HepG2 (cell line): ENCODE measurements at regions not wholly inside any gene's neighbourhood (a gene's known extent, or its start where the extent isn't known, plus 50 kb on each side); places are given as distances from the start of the nearest gene placed in this dataset.

Source experiments
- ATF7-NPFF ChIP-seq: sonication (generic); formaldehyde crosslinking; IDR thresholded peaks from 2 replicates; pipeline ENCODE4 v1.8.1; 2023; ENCODE audit warnings: mild to moderate bottlenecking, low read depth, missing genetic modification reagents, moderate library complexity
- DRAP1 ChIP-seq: IDR thresholded peaks from 2 replicates; pipeline ENCODE4 v1.6.1; 2016; ENCODE audit warnings: missing genetic modification reagents, missing compliant biosample characterization
- E2F2 ChIP-seq: sonication (generic); formaldehyde crosslinking; IDR thresholded peaks from 2 replicates; pipeline ENCODE4 v1.4.0; 2020; ENCODE audit warnings: missing genetic modification reagents, borderline replicate concordance
- EZH2 ChIP-seq: conservative IDR thresholded peaks from 2 replicates; pipeline ENCODE4 v1.6.1; 2012; ENCODE audit warnings: mild to moderate bottlenecking, low read depth, low read length, moderate library complexity
- HOXA9 ChIP-seq: sonication (generic); formaldehyde crosslinking; IDR thresholded peaks from 2 replicates; pipeline ENCODE4 v1.8.1; 2022; ENCODE audit warnings: missing genetic modification reagents, mild to moderate bottlenecking, moderate library complexity, borderline replicate concordance
- JARID2 ChIP-seq: sonication (generic); formaldehyde crosslinking; IDR thresholded peaks from 2 replicates; pipeline ENCODE4 v1.8.1; 2023; ENCODE audit warnings: missing genetic modification reagents, inconsistent platforms; ENCODE audit not compliant: insufficient replicate concordance
- MAZ ChIP-seq, 2 experiments: sonication (generic) in 1 of 2; formaldehyde crosslinking in 1 of 2; IDR thresholded peaks; 2 replicates each; pipeline versions ENCODE4 v1.5.0 to v1.6.1; 2012 to 2020; ENCODE audit warnings: low read depth in 2 of 2, mild to moderate bottlenecking in 2 of 2, borderline replicate concordance in 1 of 2, improper control_type of control experiment in 1 of 2, low read length in 1 of 2, missing genetic modification reagents in 1 of 2, moderate library complexity in 1 of 2
- NR2F2 ChIP-seq: IDR thresholded peaks from 2 replicates; pipeline ENCODE4 v1.6.1; 2012; ENCODE audit warnings: low read depth, inconsistent platforms, borderline replicate concordance
- PAX8 ChIP-seq: sonication (generic); formaldehyde crosslinking; IDR thresholded peaks from 2 replicates; pipeline ENCODE4 v1.8.0; 2022; ENCODE audit warnings: mild to moderate bottlenecking, missing genetic modification reagents, borderline replicate concordance
- PCBP2 ChIP-seq: fragments of 200-400 bp; formaldehyde crosslinking; optimal IDR thresholded peaks from 2 replicates; pipeline ENCODE3; 2018; ENCODE audit warnings: low read length, low read depth; ENCODE audit not compliant: poor library complexity, severe bottlenecking
- RBM39 ChIP-seq: fragments of 200-400 bp; formaldehyde crosslinking; IDR thresholded peaks from one replicate; pipeline ENCODE4 v1.6.1; 2018; ENCODE audit warnings: antibody characterized with exemption, mild to moderate bottlenecking, low read depth, low read length; ENCODE audit not compliant: poor library complexity, severe bottlenecking
- SAFB2 ChIP-seq: sonication (generic); formaldehyde crosslinking; IDR thresholded peaks from 2 replicates; pipeline ENCODE4 v1.5.1; 2020; ENCODE audit warnings: missing genetic modification reagents, low read depth, mild to moderate bottlenecking, borderline replicate concordance
- SNAPC2 ChIP-seq: sonication (generic); formaldehyde crosslinking; IDR thresholded peaks from 2 replicates; pipeline ENCODE4 v1.8.1; 2022; ENCODE audit warnings: mild to moderate bottlenecking, missing genetic modification reagents
- STAG1 ChIP-seq: sonication (generic); formaldehyde crosslinking; IDR thresholded peaks from 2 replicates; pipeline ENCODE4 v1.4.0; 2020; ENCODE audit warnings: missing genetic modification reagents
- SUZ12 ChIP-seq: fragments of 150-350 bp; IDR thresholded peaks from 2 replicates; pipeline ENCODE4 v1.6.1; 2014; ENCODE audit warnings: low read depth, low read length
- TAF15 ChIP-seq: fragments of 200-400 bp; formaldehyde crosslinking; IDR thresholded peaks from one replicate; pipeline ENCODE4 v1.6.1; 2018; ENCODE audit warnings: mild to moderate bottlenecking, low read depth, low read length; ENCODE audit not compliant: poor library complexity, severe bottlenecking
- THAP11 ChIP-seq: IDR thresholded peaks from 2 replicates; pipeline ENCODE4 v1.6.1; 2016; ENCODE audit warnings: missing biosample characterization, missing genetic modification reagents
- ZNF101 ChIP-seq: sonication (generic); formaldehyde crosslinking; IDR thresholded peaks from 2 replicates; pipeline ENCODE4 v1.4.0; 2020; ENCODE audit warnings: mild to moderate bottlenecking, low read depth, missing genetic modification reagents, borderline replicate concordance
- ZNF24 ChIP-seq: fragments of 450-650 bp; IDR thresholded peaks from 2 replicates; pipeline ENCODE4 v1.6.1; 2017; ENCODE audit warnings: antibody characterized with exemption, mild to moderate bottlenecking
- ZNF264 ChIP-seq: sonication (generic); formaldehyde crosslinking; IDR thresholded peaks from 2 replicates; pipeline ENCODE4 v1.4.0; 2020; ENCODE audit warnings: missing genetic modification reagents
- ZNF33B ChIP-seq: sonication (generic); formaldehyde crosslinking; IDR thresholded peaks from 2 replicates; pipeline ENCODE4 v1.5.1; 2020; ENCODE audit warnings: mild to moderate bottlenecking, missing genetic modification reagents
- ZNF382 ChIP-seq: sonication (generic); formaldehyde crosslinking; IDR thresholded peaks from 2 replicates; pipeline ENCODE4 v1.5.0; 2020; ENCODE audit warnings: missing genetic modification reagents, mild to moderate bottlenecking, borderline replicate concordance
- ZNF550 ChIP-seq: sonication (generic); formaldehyde crosslinking; IDR thresholded peaks from 2 replicates; pipeline ENCODE4 v1.4.0; 2020; ENCODE audit warnings: mild to moderate bottlenecking, missing genetic modification reagents, borderline replicate concordance
- ZNF572 ChIP-seq: sonication (generic); formaldehyde crosslinking; IDR thresholded peaks from 2 replicates; pipeline ENCODE4 v1.5.1; 2020; ENCODE audit warnings: mild to moderate bottlenecking, missing genetic modification reagents
- ZNF619 ChIP-seq: sonication (generic); formaldehyde crosslinking; IDR thresholded peaks from 2 replicates; pipeline ENCODE4 v1.4.0; 2020; ENCODE audit warnings: mild to moderate bottlenecking, missing genetic modification reagents
- ZNF709 ChIP-seq: sonication (generic); formaldehyde crosslinking; IDR thresholded peaks from 2 replicates; pipeline ENCODE4 v1.5.0; 2020; ENCODE audit warnings: mild to moderate bottlenecking, missing genetic modification reagents
- ZNF746 ChIP-seq: sonication (generic); formaldehyde crosslinking; IDR thresholded peaks from 2 replicates; pipeline ENCODE4 v1.8.0; 2022; ENCODE audit warnings: mild to moderate bottlenecking, missing genetic modification reagents
- TF ChIP-seq, protein P1 (sequence below): sonication (generic); formaldehyde crosslinking; IDR thresholded peaks from 2 replicates; pipeline ENCODE4 v1.4.0; 2020; ENCODE audit warnings: mild to moderate bottlenecking, missing genetic modification reagents

DNA sequence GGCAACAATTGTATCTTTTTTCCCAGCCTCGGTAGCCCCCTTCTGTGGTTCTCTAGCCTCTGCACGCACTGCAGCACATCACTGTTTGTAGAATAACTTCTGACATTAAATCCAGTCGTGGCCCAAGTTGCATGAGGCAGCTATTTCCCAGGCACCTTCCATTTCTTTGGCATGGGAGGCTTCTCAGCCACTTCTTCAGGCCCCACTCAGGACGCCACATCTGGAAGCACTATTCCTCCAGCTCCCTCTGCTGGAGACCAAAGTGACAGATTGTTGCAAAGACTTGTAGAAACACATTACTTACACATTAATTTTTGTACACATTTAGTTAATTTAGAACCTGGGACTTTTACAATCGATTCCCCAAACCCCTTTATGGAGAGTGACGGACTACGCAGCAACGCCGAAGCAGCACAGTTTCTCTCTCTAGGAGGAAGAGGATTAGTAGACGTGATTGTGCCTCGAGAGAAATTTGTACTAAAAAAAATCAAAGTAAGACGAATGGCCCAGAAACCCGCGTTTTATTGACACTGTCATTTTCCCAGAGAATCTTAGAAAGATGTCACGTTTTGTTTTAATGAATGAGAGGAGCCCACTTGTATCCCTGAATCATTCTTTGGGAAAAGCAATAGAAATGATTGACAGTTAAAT, 57.8 kb upstream of the RGPD5 start (continued):
- TF ChIP-seq JARID2 (CRISPR knock-in tag) (no peak), THAP11 (CRISPR knock-in tag) (peak; percentile 35; the same call in 1 of the 2 replicates), ZNF264 (CRISPR knock-in tag) (no peak), ZNF33B (CRISPR knock-in tag) (no peak), ZNF382 (no peak), ZNF619 (CRISPR knock-in tag) (no peak), ZNF746 (CRISPR knock-in tag) (no peak), SAFB2 (CRISPR knock-in tag) (no peak), SUZ12 (no peak), MAZ (IDR thresholded peaks at IDR 0.05; ENCODE audit: borderline replicate concordance, low read depth, low read length) (no peak), MAZ (CRISPR knock-in tag; IDR thresholded peaks at IDR 0.05; ENCODE audit: low read depth) (0 out of 2 replicates have a peak, but pooled peaks have one; percentile 26), SNAPC2 (CRISPR knock-in tag) (no peak), HOXA9 (CRISPR knock-in tag) (no peak), NR2F2 (no peak), ZNF101 (CRISPR knock-in tag) (no peak), ZNF24 (no peak), TAF15 (no peak), ZNF572 (CRISPR knock-in tag) (no peak), E2F2 (CRISPR knock-in tag) (no peak), STAG1 (peak; percentile 99), DRAP1 (no peak), PAX8 (CRISPR knock-in tag) (no peak), ZNF709 (CRISPR knock-in tag) (no peak), EZH2 (no peak), RBM39 (no peak), ZNF550 (CRISPR knock-in tag) (no peak), ATF7-NPFF (CRISPR knock-in tag) (no peak), PCBP2 (no peak)
- TF ChIP-seq, protein P1, sequence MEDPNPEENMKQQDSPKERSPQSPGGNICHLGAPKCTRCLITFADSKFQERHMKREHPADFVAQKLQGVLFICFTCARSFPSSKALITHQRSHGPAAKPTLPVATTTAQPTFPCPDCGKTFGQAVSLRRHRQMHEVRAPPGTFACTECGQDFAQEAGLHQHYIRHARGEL: no peak
